Umbilical cord (tissue), 1 donor: ENCODE measurements at regions not wholly inside any gene's neighbourhood (a gene's known extent, or its start where the extent isn't known, plus 50 kb on each side); places are given as distances from the start of the nearest gene placed in this dataset.

Experiments used
- DNase-seq: peaks from one replicate; pipeline ENCODE4 v3.0.0-alpha.2; 2015; ENCODE audit warnings: low spot score

- DNase-seq, result no peak
These were observed 154.9 kb upstream of the ANKRD28 start for GRCh38 chr3:15952543-15953175.

- no peak for DNase-seq
These were observed 156.1 kb upstream of the ANKRD28 start for GRCh38 chr3:15953841-15954240.

GRCh38 chr3:15955968-15956367 lies 158.2 kb upstream of the ANKRD28 start:
- no peak for DNase-seq

GRCh38 chr3:15958692-15959433 lies 161.1 kb upstream of the ANKRD28 start:
- no peak for DNase-seq

GRCh38 chr3:15959434-15959811 lies 161.6 kb upstream of the ANKRD28 start:
- DNase-seq, result no peak

- no peak for DNase-seq
These were observed 167.0 kb upstream of the ANKRD28 start for GRCh38 chr3:15964605-15965442.

GRCh38 chr3:15967577-15967976 lies 169.8 kb upstream of the ANKRD28 start:
- no peak for DNase-seq

- no peak for DNase-seq
These were observed 172.3 kb upstream of the ANKRD28 start for GRCh38 chr3:15969874-15970640.

GRCh38 chr3:15973414-15973813 lies 175.6 kb upstream of the ANKRD28 start:
- DNase-seq, result no peak

GRCh38 chr3:15973940-15974339 lies 176.2 kb upstream of the ANKRD28 start:
- DNase-seq, result no peak

- DNase-seq, result no peak
These were observed 176.9 kb upstream of the ANKRD28 start for GRCh38 chr3:15974647-15975046.

GRCh38 chr3:15976524-15976923 lies 178.7 kb upstream of the ANKRD28 start:
- DNase-seq, result no peak

- DNase-seq, result no peak
These were observed 179.3 kb upstream of the ANKRD28 start for GRCh38 chr3:15977090-15977489.

GRCh38 chr3:15977598-15978232 lies 179.9 kb upstream of the ANKRD28 start:
- DNase-seq, result no peak

- DNase-seq, result no peak
These were observed 181.0 kb upstream of the ANKRD28 start for GRCh38 chr3:15978801-15979200.

- DNase-seq, result no peak
These were observed 181.7 kb upstream of the ANKRD28 start for GRCh38 chr3:15979495-15979894.

GRCh38 chr3:15979900-15980299 lies 182.1 kb upstream of the ANKRD28 start:
- DNase-seq, result no peak

- DNase-seq, result no peak
These were observed 184.5 kb upstream of the ANKRD28 start for GRCh38 chr3:15982243-15982642.

GRCh38 chr3:15982667-15983196 lies 185.0 kb upstream of the ANKRD28 start:
- no peak for DNase-seq

GRCh38 chr3:15983232-15983631 lies 185.5 kb upstream of the ANKRD28 start:
- no peak for DNase-seq

- DNase-seq, result no peak
These were observed 185.9 kb upstream of the ANKRD28 start for GRCh38 chr3:15983693-15984092.
